Hepatocyte (in vitro differentiated cells): ENCODE measurements at regions not wholly inside any gene's neighbourhood (a gene's known extent, or its start where the extent isn't known, plus 50 kb on each side); places are given as distances from the start of the nearest gene placed in this dataset.

ENCODE experiments used
- DNase-seq: peaks from one replicate; pipeline ENCODE4 v3.0.0-alpha.2; 2016; ENCODE audit warnings: low spot score
- H2AFZ ChIP-seq: fragments of 200-600 bp; sonication (generic); 2 replicates; pipeline ENCODE4 v1.6.0; 2016; ENCODE audit warnings: antibody characterized with exemption, mild to moderate bottlenecking
- H3K27ac ChIP-seq: fragments of 200-600 bp; sonication (generic); 2 replicates; pipeline ENCODE4 v1.5.1; 2016; ENCODE audit warnings: mild to moderate bottlenecking
- H3K27me3 ChIP-seq: fragments of 200-600 bp; sonication (generic); 2 replicates; pipeline ENCODE4 v1.6.1; 2016
- H3K36me3 ChIP-seq: fragments of 200-600 bp; sonication (generic); replicated peaks from 2 replicates; pipeline ENCODE4 v1.5.1; 2016; ENCODE audit warnings: low read depth; ENCODE audit not compliant: insufficient read depth
- H3K4me1 ChIP-seq: fragments of 200-600 bp; sonication (generic); 2 replicates; pipeline ENCODE4 v1.5.1; 2016; ENCODE audit warnings: mild to moderate bottlenecking, moderate library complexity; ENCODE audit not compliant: insufficient read depth
- H3K4me2 ChIP-seq: fragments of 200-600 bp; sonication (generic); 2 replicates; pipeline ENCODE4 v1.6.0; 2016
- H3K4me3 ChIP-seq: fragments of 200-600 bp; sonication (generic); 2 replicates; pipeline ENCODE4 v1.5.1; 2016; ENCODE audit warnings: mild to moderate bottlenecking
- H3K79me2 ChIP-seq: fragments of 200-600 bp; sonication (generic); 2 replicates; pipeline ENCODE4 v1.6.0; 2017; ENCODE audit warnings: mild to moderate bottlenecking
- H3K9me2 ChIP-seq: fragments of 200-600 bp; sonication (generic); replicated peaks from 2 replicates; pipeline ENCODE4 v1.6.0; 2017; ENCODE audit warnings: mild to moderate bottlenecking; ENCODE audit not compliant: insufficient read depth
- H3K9me3 ChIP-seq: fragments of 200-600 bp; sonication (generic); 2 replicates; pipeline ENCODE4 v1.5.1; 2016; ENCODE audit warnings: low read depth, mild to moderate bottlenecking
- H4K20me1 ChIP-seq: fragments of 200-600 bp; sonication (generic); 2 replicates; pipeline ENCODE4 v1.6.0; 2016; ENCODE audit warnings: mild to moderate bottlenecking; ENCODE audit not compliant: insufficient read depth, poor library complexity, severe bottlenecking
- EZH2 ChIP-seq: fragments of 200-600 bp; sonication (generic); IDR thresholded peaks from 2 replicates; pipeline ENCODE4 v1.6.1; 2016; ENCODE audit warnings: antibody characterized with exemption, mild to moderate bottlenecking, borderline replicate concordance
- EZH2phosphoT487 ChIP-seq: fragments of 200-600 bp; sonication (generic); IDR thresholded peaks from one replicate; pipeline ENCODE4 v1.6.1; 2018; ENCODE audit warnings: antibody characterized with exemption, mild to moderate bottlenecking, low read depth, moderate library complexity; ENCODE audit not compliant: unreplicated experiment, severe bottlenecking
- WGBS: methylation state at CpG from one replicate; pipeline ENCODE4 v1.1.6; 2016; ENCODE audit warnings: low lambda C conversion rate; ENCODE audit errors: missing lambda C conversion rate; 5-methylcytosine and 5-hydroxymethylcytosine counted together
- TF ChIP-seq, protein P1 (sequence below): fragments of 200-600 bp; sonication (generic); IDR thresholded peaks from 2 replicates; pipeline ENCODE4 v1.5.1; 2016; ENCODE audit warnings: antibody characterized with exemption, mild to moderate bottlenecking; ENCODE audit not compliant: poor library complexity

- Histone ChIP-seq H3K79me2 (no peaks in the 10 kb centered on the region), H3K27me3 (no peaks in the 10 kb centered on the region), H4K20me1 (no peaks in the 10 kb centered on the region), H2AFZ (no peak overlapping the region), H3K4me3 (no peak overlapping the region), H3K27ac (no peak overlapping the region), H3K4me2 (peak overlapping the region; percentile 59), H3K4me1 (peaks cover 10% of the 10 kb centered on the region), H3K9me3 (no peaks in the 10 kb centered on the region), H3K36me3 (no peaks in the 10 kb centered on the region), H3K9me2 (no peaks in the 10 kb centered on the region)
- TF ChIP-seq, protein P1, sequence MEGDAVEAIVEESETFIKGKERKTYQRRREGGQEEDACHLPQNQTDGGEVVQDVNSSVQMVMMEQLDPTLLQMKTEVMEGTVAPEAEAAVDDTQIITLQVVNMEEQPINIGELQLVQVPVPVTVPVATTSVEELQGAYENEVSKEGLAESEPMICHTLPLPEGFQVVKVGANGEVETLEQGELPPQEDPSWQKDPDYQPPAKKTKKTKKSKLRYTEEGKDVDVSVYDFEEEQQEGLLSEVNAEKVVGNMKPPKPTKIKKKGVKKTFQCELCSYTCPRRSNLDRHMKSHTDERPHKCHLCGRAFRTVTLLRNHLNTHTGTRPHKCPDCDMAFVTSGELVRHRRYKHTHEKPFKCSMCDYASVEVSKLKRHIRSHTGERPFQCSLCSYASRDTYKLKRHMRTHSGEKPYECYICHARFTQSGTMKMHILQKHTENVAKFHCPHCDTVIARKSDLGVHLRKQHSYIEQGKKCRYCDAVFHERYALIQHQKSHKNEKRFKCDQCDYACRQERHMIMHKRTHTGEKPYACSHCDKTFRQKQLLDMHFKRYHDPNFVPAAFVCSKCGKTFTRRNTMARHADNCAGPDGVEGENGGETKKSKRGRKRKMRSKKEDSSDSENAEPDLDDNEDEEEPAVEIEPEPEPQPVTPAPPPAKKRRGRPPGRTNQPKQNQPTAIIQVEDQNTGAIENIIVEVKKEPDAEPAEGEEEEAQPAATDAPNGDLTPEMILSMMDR, result no peak
- TF ChIP-seq EZH2phosphoT487 (no peak), EZH2 (no peak)
- WGBS, result 9% methylated on average over 9 of the region's 9 CpGs
- DNase-seq, result peak; percentile 61
These were observed 783.2 kb upstream of the NEGR1 start for GRCh38 chr1:73065339-73066041.

GRCh38 chr1:73056826-73057225 is 774.5 kb upstream of the NEGR1 start:
- Histone ChIP-seq H3K27ac (no peak overlapping the region), H2AFZ (no peak overlapping the region), H3K9me2 (no peaks in the 10 kb centered on the region), H4K20me1 (no peaks in the 10 kb centered on the region), H3K79me2 (no peaks in the 10 kb centered on the region), H3K36me3 (no peaks in the 10 kb centered on the region), H3K4me3 (no peak overlapping the region), H3K9me3 (no peaks in the 10 kb centered on the region), H3K4me2 (no peak overlapping the region), H3K4me1 (no peaks in the 10 kb centered on the region), H3K27me3 (no peaks in the 10 kb centered on the region)
- TF ChIP-seq EZH2 (no peak), EZH2phosphoT487 (no peak)
- TF ChIP-seq, protein P1, result no peak
- peak; percentile 22 for DNase-seq
- 6% methylated on average over 1 of the region's 1 CpG for WGBS

DNA sequence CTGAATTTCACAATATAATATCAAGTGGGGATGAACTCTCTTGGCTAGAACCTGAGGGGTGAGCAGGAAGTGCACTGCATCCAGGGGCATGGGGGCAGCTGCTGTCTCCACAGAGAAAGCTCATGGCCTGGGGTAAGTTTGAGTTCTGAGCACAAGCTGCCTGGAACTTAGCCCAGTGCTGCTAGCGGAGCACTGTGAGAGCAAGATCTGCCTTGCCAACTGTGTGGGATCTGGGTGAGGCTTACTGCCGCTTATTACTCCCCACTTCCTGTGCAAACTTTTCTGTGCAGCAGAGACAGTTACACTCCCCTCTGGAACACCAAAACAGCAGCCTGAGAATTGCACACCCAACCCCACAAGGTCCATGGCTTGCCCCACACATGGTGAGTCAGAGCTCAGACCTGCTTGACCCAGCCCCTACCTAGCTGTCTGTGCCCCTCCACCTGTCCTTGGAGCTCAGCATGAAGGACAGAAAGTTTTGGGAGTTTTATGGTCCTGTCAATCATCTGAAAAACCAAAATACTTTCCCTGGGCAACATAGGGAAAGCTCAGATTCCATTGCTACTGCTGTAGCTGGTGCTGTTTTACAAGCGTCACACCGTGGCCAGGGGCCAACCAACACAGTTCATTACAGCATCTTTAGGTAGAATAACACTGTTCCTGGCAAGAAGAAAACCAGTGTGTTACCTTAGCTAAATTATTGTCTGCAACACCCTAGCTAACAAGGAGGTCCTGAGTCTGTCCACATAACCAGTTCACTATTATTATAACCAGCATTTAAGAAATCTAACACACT is 762.1 kb upstream of the NEGR1 start:
- 78% methylated on average over 4 of the region's 4 CpGs for WGBS
- no peak for TF ChIP-seq EZH2
- TF ChIP-seq, protein P1, result no peak
- TF ChIP-seq EZH2phosphoT487, result no peak
- no peaks in the 10 kb centered on the region for H3K9me3 ChIP-seq

More for the DNA sequence above, 762.1 kb upstream of the NEGR1 start:
- H3K27ac ChIP-seq, result no peak overlapping the region
- no peaks in the 10 kb centered on the region for H3K4me1 ChIP-seq
- H4K20me1 ChIP-seq, result no peaks in the 10 kb centered on the region
- DNase-seq, result peak; percentile 5
- no peaks in the 10 kb centered on the region for H3K27me3 ChIP-seq
- H3K36me3 ChIP-seq, result no peaks in the 10 kb centered on the region
- no peak overlapping the region for H3K4me2 ChIP-seq
- H3K4me3 ChIP-seq, result no peak overlapping the region
- no peaks in the 10 kb centered on the region for H3K79me2 ChIP-seq
- no peaks in the 10 kb centered on the region for H3K9me2 ChIP-seq
- no peak overlapping the region for H2AFZ ChIP-seq
